Erythroblast (primary cell): ENCODE measurements at regions not wholly inside any gene's neighbourhood (a gene's known extent, or its start where the extent isn't known, plus 50 kb on each side); places are given as distances from the start of the nearest gene placed in this dataset.

ENCODE experiments used
- DNase-seq, 2 experiments: peaks; one replicate each; lab custom pipeline; 2025; lab: John Stamatoyannopoulos, UW
- GATA1 ChIP-seq: IDR thresholded peaks from 2 replicates; pipeline ENCODE4 v1.6.1; 2011; ENCODE audit warnings: low read depth, mild to moderate bottlenecking, control low read depth, low read length, moderate library complexity
- POLR2A ChIP-seq: IDR thresholded peaks from 2 replicates; pipeline ENCODE4 v1.6.1; 2011; ENCODE audit warnings: mild to moderate bottlenecking, low read length

DNA sequence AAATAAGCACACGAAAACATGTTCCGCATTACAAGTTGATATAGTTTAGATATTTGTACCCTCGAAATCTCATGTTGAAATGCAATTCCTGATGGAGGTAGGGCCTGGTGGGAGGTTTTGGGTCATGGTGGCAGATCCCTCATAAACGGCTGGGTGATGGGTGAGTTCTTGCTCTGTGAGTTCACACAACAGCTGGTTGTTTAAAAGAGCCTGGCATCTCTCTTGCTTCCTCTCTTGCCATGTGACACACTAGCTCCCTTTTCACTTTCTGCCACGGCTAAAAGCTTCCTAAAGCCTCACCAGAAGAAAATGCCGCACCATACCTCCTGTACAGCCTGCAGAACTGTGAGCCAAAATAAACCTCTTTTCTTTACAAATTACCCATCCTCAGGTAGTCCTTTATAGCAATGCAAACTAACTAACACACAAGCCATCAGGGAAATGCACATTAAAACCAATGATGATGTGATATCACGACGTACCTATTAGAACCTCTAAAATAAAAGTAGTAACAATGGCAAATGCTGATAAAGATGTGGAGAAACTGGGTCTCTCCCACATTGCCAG, 188.5 kb downstream of the ANAPC1 start:
- TF ChIP-seq POLR2A (no peak), GATA1 (no peak)

DNA sequence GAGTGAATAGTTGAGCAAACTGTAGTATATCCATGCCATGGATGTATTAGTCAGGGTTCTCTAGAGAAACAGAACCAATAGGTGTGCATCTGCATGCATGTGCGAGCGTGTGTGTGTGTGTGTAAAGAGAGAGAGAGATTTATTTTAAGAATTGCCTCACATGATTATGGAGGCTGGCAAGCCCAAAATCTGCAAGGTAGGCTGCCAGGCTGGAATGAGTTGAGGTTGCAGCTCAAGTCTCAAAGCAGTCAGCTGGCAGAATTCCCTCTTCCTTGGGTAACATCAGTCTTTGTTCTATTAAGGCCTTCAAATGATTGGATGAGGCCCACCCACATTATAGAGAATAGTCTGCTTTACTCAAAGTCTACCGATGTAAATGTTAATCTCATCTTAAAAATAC, 187.8 kb downstream of the ANAPC1 start:
- TF ChIP-seq GATA1 (no peak), POLR2A (no peak)
- DNase-seq, result no peak

More for the DNA sequence above, 188.5 kb downstream of the ANAPC1 start:
- DNase-seq, result no peak

DNA sequence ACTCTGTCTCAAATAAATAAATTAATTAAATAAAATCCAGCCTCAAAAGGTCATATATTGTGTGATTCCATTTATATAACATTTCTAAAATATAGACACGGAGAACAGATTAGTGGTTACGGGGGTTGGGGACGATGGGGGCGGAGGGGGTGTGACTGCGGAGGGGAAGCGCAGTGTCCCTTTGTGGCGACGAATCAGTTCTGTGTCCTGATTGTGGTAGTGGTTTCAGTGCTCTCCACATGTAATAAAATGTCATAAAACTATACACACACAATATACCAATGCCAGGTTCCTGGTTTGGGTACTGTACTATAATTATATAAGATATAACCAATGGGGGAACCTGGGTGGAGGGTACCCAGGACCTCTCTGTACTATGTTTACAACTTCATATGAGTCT, 186.4 kb downstream of the ANAPC1 start:
- no peak for TF ChIP-seq GATA1
- no peak for TF ChIP-seq POLR2A

DNA sequence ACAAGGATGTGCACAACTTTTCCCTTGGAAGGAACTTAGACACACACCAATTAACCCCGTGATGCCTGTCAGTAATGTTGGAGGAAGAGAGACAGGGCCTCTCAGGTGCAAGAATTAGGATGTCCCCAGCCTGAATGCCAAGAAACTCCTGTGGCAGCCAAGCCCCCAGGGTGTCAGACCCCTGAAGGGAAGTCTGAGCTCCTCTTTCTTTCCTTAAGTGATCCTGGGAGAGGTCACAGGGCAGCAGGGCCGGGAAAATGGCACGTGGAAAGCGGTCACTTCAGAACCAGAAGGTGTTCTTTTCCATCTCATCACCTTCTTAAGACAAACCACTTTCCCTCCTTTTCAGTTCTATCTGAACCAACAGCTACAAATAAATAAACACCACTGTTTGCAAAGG, 185.9 kb downstream of the ANAPC1 start:
- no peak for TF ChIP-seq GATA1
- no peak for TF ChIP-seq POLR2A
- peak in 1 of 2 experiments; percentile 35 for DNase-seq

More for the DNA sequence above, 186.4 kb downstream of the ANAPC1 start:
- DNase-seq, result no peak

DNA sequence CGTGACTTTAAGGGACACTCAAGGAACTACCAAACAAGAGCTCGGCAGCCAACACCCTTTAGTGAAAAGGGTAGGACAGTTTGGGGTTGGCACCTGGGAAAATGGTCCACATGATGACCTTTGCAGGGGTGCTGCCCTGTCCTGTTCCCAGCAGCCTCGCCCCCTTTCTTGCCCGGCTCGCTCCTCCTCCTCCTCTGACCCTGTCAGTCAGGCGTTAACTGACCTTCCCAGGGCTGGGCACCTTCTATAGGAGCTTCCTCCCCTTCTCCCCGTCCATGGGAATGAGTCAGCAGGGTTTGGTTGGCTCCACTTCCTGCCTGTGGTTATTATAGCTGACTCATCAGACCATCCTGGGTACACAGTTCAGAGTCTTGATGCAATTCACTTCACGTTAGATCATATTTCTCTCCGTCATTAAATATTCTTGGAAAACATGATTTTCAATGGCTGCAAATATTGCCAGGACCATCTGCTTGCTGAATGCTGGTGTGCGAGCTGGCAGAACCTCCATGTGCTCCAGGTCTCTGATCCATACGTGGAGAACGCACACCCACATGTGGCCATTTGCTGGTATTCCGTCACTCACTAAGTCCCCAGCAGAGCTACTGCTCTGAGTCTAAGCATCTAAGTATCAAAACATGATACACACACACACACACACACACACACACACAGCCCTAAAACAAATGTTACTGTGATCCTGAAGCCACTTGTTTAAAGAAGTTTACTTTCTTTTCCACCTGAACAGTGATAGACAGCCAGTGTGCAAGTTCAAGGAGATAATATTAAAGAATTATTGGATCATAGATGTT, 185.0 kb downstream of the ANAPC1 start:
- peak; percentile 90 to 93 for DNase-seq
- TF ChIP-seq GATA1 (no peak), POLR2A (peak; percentile 75)

DNA sequence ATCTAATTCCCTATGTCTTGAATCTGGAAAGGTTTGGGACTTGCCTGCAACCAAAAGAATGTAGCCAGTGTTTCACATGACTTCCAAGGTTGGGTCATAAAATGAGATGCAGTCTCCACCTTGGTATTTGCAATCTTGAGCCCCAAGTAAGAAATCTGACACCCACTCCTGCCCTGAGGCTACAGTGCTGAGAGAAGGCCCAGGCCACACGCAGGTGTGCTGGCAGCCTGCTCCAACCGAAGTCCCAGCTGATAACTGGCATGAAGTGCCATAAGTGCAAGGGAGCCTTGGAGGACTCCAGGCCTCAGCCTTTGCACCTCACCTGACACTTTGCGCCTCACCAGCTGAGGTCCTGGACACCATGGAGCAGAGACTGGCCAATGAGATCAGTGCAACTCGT, 182.7 kb downstream of the ANAPC1 start:
- no peak for DNase-seq
- no peak for TF ChIP-seq POLR2A
- no peak for TF ChIP-seq GATA1

DNA sequence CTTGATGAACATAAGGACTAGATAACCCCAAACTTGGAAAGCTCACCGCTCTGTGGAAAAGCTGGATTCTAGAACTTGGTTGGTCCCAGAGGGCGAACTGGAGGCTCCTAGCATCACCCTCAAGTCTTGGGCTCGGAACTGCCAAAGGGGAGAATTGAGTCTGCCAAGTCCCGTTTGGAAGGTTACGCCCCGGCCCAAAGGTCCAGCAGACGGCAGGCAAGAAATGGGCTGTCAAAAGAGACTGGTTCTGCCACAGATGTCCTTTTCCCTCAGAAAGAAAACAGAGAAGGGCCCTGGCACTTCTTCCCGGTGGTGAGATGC, 182.2 kb downstream of the ANAPC1 start:
- TF ChIP-seq GATA1, result no peak
- no peak for TF ChIP-seq POLR2A
- DNase-seq, result no peak

DNA sequence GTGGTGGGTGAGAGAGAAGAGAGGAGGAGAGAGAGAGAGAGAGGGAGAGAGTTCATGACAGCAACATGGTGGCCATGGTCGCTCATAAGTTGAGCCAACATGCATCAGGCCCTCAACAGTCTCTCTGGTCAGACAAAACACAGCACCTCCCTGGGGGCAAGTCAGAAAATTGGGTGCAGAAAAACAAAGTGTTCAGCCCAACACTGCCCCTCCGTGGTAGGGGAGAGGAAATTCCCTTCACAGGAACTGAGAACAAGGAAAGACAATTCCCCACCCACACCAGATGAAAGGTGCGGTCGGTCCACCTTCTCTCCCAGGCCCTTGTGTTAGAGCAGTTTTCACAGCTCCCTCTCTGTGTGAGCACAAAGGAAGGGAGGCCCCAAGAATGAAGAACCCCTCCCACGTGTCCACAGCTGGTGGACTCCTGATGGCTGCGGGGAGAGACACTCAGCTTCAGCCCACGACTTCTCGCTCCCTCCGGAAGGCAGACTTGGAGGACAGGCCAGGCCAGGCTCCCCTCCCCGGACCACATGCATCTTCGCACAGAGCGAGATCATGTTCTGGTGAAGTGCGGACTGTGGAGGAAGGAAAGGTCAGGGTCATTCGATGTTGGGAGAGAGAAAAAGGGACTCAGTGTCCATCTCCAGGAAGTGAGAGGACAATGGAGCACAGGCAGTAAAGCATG, 181.7 kb downstream of the ANAPC1 start:
- peak; percentile 74 to 83 for DNase-seq
- TF ChIP-seq GATA1 (no peak), POLR2A (no peak)

DNA sequence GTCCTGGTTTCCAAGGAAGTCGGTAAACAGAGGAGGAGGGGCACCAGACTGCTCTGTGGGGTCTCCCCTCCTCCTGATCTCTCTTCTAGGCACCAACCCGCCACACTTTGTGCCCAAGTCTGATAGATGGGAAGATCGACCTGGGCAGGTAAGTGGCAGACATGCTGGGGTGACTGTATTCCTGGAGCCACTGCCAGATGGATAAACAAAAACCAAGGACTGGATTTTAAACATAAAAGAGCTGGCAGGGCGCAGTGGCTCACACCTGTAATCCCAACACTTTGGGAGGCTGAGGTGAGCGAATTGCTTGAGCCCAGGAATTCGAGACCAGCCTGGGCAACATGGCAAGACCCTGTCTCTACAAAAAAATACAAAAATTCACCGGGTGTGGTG, 181.2 kb downstream of the ANAPC1 start:
- TF ChIP-seq GATA1 (no peak), POLR2A (no peak)
- DNase-seq, result no peak

DNA sequence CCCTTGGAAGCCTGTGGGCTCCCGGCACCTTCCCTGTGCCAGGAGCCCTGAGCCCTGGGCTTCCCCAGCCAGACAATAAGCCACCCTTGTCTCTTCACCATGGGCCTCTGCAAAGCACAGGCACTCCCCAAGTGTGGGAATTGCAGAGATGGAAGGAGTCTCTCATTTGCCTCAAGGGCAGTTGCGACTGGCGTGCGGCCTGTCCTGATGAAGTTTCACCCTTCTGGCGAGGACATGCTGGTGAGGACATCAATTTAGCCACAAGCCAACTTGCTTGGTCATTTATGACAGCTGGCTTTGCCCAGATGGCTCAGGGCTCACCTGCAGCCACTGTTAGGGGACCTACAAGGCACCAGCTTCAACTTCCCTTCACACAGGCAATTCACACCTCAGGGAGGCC, 180.2 kb downstream of the ANAPC1 start:
- DNase-seq, result no peak
- TF ChIP-seq POLR2A (no peak), GATA1 (no peak)

DNA sequence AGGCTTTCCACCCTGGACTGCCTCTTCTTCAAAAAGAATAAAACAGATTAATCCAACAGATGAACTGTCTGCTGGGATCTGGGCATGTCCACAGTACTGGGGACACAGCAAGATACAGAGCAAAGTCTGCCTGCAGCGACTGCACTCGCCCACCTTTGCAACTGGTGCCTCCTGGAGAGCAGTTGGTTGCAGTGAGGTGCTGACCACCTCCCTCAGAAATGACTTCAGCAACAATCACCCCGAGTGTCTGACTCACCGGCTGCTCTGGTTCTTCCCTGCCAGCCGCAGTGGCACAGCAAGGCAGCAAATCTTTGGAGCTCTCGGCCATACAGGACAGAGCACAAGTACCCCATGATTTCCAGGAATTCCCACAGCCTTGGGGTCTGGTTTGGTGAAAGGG, 179.7 kb downstream of the ANAPC1 start:
- TF ChIP-seq GATA1 (no peak), POLR2A (no peak)
- DNase-seq, result no peak

DNA sequence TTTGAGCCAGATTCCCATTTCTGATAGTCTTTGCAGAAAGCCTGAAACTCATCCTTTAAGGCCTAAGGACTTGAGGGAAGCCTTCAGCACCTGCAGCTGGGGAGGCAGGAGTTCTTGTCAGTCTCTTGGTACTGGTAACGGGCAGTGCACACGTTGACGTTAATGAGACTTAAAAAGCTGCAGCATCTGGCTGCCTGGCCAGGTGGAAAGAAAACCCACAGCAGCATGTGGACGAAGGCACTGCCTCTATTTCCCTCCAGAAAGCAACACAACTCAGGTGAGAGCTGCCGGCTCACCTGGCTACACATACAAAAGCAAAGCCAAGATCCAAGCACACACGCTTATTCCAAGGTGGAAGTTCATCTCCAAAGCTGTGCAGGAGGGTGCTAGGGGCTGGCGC, 178.8 kb downstream of the ANAPC1 start:
- no peak for DNase-seq
- TF ChIP-seq GATA1 (no peak), POLR2A (no peak)

DNA sequence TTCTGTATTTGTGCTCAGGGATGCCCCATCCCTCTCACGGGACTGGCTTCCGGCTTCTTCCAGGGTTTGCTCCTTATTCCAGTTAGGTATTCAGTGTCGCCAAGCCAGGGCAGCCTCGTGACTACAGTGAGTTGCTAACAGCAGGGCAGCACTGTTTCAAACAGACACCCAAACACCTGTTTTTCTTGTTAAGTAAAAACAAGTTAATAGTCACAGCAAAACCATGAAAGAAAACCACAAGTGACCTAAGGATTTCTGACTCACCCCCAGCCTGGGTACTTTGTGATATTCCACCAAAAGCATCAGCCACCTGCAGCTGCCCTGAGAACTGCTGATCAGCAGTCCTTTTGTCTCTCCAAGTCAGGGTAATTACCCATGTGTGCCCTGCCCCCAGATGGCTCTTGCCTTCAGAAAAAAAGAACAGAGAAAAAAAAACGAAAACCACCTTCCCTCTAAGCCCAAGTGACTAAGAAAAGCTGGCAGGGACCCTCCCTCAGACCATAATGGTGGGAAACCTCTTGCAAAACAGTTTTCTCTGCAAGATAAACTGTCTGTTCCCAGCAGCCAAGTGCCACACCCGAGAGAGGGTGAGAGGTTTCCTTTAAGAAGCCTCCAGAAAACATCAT, 178.2 kb downstream of the ANAPC1 start:
- TF ChIP-seq GATA1 (no peak), POLR2A (no peak)
- DNase-seq, result peak; percentile 30 to 33
